CD4-positive, alpha-beta T cell (primary cell): ENCODE measurements at regions not wholly inside any gene's neighbourhood (a gene's known extent, or its start where the extent isn't known, plus 50 kb on each side); places are given as distances from the start of the nearest gene placed in this dataset.
A peak's percentile ranks its signal among the peaks of the same experiment; 100 is the strongest.

Source experiments
- ATAC-seq: fragments of 200-7000 bp; cut with Tn5 transposase; one replicate; pipeline ENCODE4 v1.10.0; 2022; ENCODE audit warnings: mild to moderate bottlenecking; ENCODE audit not compliant: poor library complexity
- CTCF ChIA-PET: fragments of 350-600 bp; sonication (Branson Sonifier 250); formaldehyde crosslinking; loops from one replicate; lab custom pipeline; 2021; ENCODE audit warnings: antibody characterized with exemption, inconsistent platforms; lab: Charles Lee
- POLR2A ChIA-PET: fragments of 350-600 bp; sonication (Branson Sonifier 250); formaldehyde crosslinking; loops from one replicate; lab custom pipeline; 2021; ENCODE audit warnings: antibody characterized with exemption, inconsistent platforms; lab: Charles Lee
- DNase-seq, 14 experiments: peaks; one replicate each; pipeline ENCODE4 v3.0.0-alpha.2; 2013 to 2020; ENCODE audit warnings: mixed read lengths in 2 of 14
- H3K27ac ChIP-seq, 2 donors: one replicate each; pipeline versions ENCODE4 v1.5.1 to v1.7.0; 2013; ENCODE audit warnings: low read length in 2 of 2, low read depth in 1 of 2, mild to moderate bottlenecking in 1 of 2
- H3K27me3 ChIP-seq, 2 experiments: 1 replicate in 1 of 2; 2 replicates in 1 of 2; pipeline versions ENCODE4 v1.6.1 to v1.7.0; 2013; ENCODE audit warnings: low read length in 2 of 2, control low read depth in 1 of 2, mild to moderate bottlenecking in 1 of 2, moderate library complexity in 1 of 2; ENCODE audit not compliant: insufficient read depth in 2 of 2, control insufficient read depth in 1 of 2
- H3K36me3 ChIP-seq: one replicate; pipeline ENCODE4 v1.6.1; 2013; ENCODE audit warnings: low read length, control low read depth; ENCODE audit not compliant: insufficient read depth
- H3K4me1 ChIP-seq: one replicate; pipeline ENCODE4 v1.6.1; 2013; ENCODE audit warnings: low read length, control low read depth; ENCODE audit not compliant: insufficient read depth
- H3K4me3 ChIP-seq: one replicate; pipeline ENCODE4 v1.5.1; 2013; ENCODE audit warnings: mild to moderate bottlenecking, low read length, moderate library complexity
- H3K9me3 ChIP-seq, 2 experiments: 1 replicate in 1 of 2; 2 replicates in 1 of 2; pipeline versions ENCODE4 v1.6.1 to v1.7.0; 2013; ENCODE audit warnings: low read length in 2 of 2, mild to moderate bottlenecking in 2 of 2, control low read depth in 1 of 2, moderate library complexity in 1 of 2; ENCODE audit not compliant: control insufficient read depth in 1 of 2, insufficient read depth in 1 of 2
- H3K27ac Mint-ChIP-seq: one replicate; pipeline ENCODE4 v1.8.0; 2020; ENCODE audit warnings: mixed read lengths
- H3K27me3 Mint-ChIP-seq: one replicate; pipeline ENCODE4 v1.8.0; 2021; ENCODE audit warnings: mixed read lengths
- H3K36me3 Mint-ChIP-seq: one replicate; pipeline ENCODE4 v1.8.0; 2021; ENCODE audit warnings: low read depth, mixed read lengths
- H3K4me1 Mint-ChIP-seq: one replicate; pipeline ENCODE4 v1.8.0; 2021; ENCODE audit warnings: low read depth, mixed read lengths
- H3K4me3 Mint-ChIP-seq: one replicate; pipeline ENCODE4 v1.8.0; 2020; ENCODE audit warnings: mild to moderate bottlenecking, mixed read lengths
- H3K9me3 Mint-ChIP-seq: one replicate; pipeline ENCODE4 v1.8.0; 2020; ENCODE audit warnings: mixed read lengths
- intact Hi-C, 2 experiments: fragments of 100-400 bp; cut with DNase I in 1 of 2; cut with micrococcal nuclease in 1 of 2; formaldehyde crosslinking; loops; one replicate each; pipeline versions ENCODE4 v1.15.1 to v1.9.0; 2023 to 2025; cut with DNase I, micrococcal nuclease
- TF ChIP-seq, protein P1 (sequence below): fragments of 200-600 bp; IDR thresholded peaks from one replicate; pipeline ENCODE4 v1.8.0; 2022; ENCODE audit warnings: antibody characterized with exemption, mild to moderate bottlenecking

DNA sequence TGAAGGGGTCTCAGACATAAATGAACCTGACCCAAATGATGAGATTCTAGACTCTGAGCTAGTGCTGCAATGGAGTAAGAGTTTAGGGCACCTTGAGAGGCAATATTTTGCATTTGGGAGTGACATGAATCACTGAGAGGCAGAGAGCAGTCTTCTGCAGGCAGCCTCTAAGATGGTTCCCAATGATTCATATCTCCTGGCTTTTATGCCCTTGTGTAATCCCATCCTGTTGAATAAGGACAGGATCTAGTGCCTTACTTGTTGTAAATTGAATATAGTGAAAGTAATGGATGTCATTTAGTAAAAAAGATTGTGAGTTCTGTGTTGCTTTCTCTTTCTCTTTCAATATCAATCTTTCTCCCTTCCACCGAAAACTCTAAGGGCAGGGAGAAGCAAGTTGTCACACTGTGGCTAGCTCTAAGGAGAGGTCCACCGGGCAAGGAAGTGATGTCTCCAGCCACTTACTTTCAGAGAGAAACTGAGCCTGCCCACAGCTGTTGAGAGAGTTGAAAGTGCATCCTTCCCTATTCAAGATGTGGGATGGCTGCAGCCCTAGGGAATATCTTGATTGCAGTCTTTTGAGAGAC lies 144.7 kb downstream of the TRIB2 start:
- H3K27me3 Mint-ChIP-seq, result no peaks in the 10 kb centered on the region
- intact Hi-C loops, result no loop called here
- ATAC-seq, result no peak
- ChIA-PET POLR2A (no interaction called here), CTCF (no interaction called here)
- H3K9me3 Mint-ChIP-seq, result peaks cover 12% of the 10 kb centered on the region
- Histone ChIP-seq H3K27me3 (no peaks in the 10 kb centered on the region), H3K4me1 (peaks cover 42% of the 10 kb centered on the region), H3K4me3 (peak overlapping the region; percentile 8), H3K36me3 (no peaks in the 10 kb centered on the region), H3K9me3 (peaks cover 4 to 21% of the 10 kb centered on the region in 2 experiments), H3K27ac (no peak overlapping the region)
- peaks cover 11% of the 10 kb centered on the region for H3K36me3 Mint-ChIP-seq
- H3K27ac Mint-ChIP-seq, result no peak overlapping the region
- H3K4me3 Mint-ChIP-seq, result peak overlapping the region; percentile 1
- peaks cover 12% of the 10 kb centered on the region for H3K4me1 Mint-ChIP-seq
- peak in 1 of 14 experiments; percentile 54 for DNase-seq
- TF ChIP-seq, protein P1, sequence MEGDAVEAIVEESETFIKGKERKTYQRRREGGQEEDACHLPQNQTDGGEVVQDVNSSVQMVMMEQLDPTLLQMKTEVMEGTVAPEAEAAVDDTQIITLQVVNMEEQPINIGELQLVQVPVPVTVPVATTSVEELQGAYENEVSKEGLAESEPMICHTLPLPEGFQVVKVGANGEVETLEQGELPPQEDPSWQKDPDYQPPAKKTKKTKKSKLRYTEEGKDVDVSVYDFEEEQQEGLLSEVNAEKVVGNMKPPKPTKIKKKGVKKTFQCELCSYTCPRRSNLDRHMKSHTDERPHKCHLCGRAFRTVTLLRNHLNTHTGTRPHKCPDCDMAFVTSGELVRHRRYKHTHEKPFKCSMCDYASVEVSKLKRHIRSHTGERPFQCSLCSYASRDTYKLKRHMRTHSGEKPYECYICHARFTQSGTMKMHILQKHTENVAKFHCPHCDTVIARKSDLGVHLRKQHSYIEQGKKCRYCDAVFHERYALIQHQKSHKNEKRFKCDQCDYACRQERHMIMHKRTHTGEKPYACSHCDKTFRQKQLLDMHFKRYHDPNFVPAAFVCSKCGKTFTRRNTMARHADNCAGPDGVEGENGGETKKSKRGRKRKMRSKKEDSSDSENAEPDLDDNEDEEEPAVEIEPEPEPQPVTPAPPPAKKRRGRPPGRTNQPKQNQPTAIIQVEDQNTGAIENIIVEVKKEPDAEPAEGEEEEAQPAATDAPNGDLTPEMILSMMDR, result no peak

- TF ChIP-seq, protein P1, result no peak
- peaks cover 11% of the 10 kb centered on the region for H3K36me3 Mint-ChIP-seq
- Histone ChIP-seq H3K4me3 (no peak overlapping the region), H3K4me1 (peaks cover 33% of the 10 kb centered on the region), H3K36me3 (no peaks in the 10 kb centered on the region), H3K9me3 (peaks cover 4 to 21% of the 10 kb centered on the region in 2 experiments), H3K27me3 (no peaks in the 10 kb centered on the region), H3K27ac (no peak overlapping the region)
- intact Hi-C loops, result no loop called here
- H3K4me1 Mint-ChIP-seq, result peaks cover 12% of the 10 kb centered on the region
- no peak overlapping the region for H3K4me3 Mint-ChIP-seq
- POLR2A ChIA-PET, result no interaction called here
- DNase-seq (no peak), ATAC-seq (no peak)
- H3K27ac Mint-ChIP-seq, result no peak overlapping the region
- no peaks in the 10 kb centered on the region for H3K27me3 Mint-ChIP-seq
- CTCF ChIA-PET, result no interaction called here
- H3K9me3 Mint-ChIP-seq, result peaks cover 12% of the 10 kb centered on the region
Observed at GRCh38 chr2:12862541-12862940, 145.8 kb downstream of the TRIB2 start.

GRCh38 chr2:12863937-12864336 lies 147.2 kb downstream of the TRIB2 start:
- TF ChIP-seq, protein P1, result no peak
- POLR2A ChIA-PET, result no interaction called here
- Histone ChIP-seq H3K27me3 (no peaks in the 10 kb centered on the region), H3K4me1 (peaks cover 19% of the 10 kb centered on the region), H3K4me3 (no peak overlapping the region), H3K27ac (no peak overlapping the region), H3K36me3 (no peaks in the 10 kb centered on the region), H3K9me3 (peaks cover 4 to 21% of the 10 kb centered on the region in 2 experiments)
- H3K9me3 Mint-ChIP-seq, result peaks cover 12% of the 10 kb centered on the region
- intact Hi-C loops, result no loop called here
- ATAC-seq (no peak), DNase-seq (no peak)
- no peak overlapping the region for H3K4me3 Mint-ChIP-seq
- H3K27me3 Mint-ChIP-seq, result no peaks in the 10 kb centered on the region
- H3K36me3 Mint-ChIP-seq, result peaks cover 11% of the 10 kb centered on the region
- H3K4me1 Mint-ChIP-seq, result peaks cover 12% of the 10 kb centered on the region
- CTCF ChIA-PET, result no interaction called here
- no peak overlapping the region for H3K27ac Mint-ChIP-seq
